Fibroblast of lung (primary cell): ENCODE measurements at regions not wholly inside any gene's neighbourhood (a gene's known extent, or its start where the extent isn't known, plus 50 kb on each side); places are given as distances from the start of the nearest gene placed in this dataset.

Source experiments
- CTCF ChIP-seq, 2 donors: IDR thresholded peaks in 1 of 2; conservative IDR thresholded peaks in 1 of 2; 1 replicate in 1 of 2; 2 replicates in 1 of 2; pipeline ENCODE4 v1.5.1; 2011 to 2012; ENCODE audit warnings: low read length in 2 of 2, control low read depth in 1 of 2, inconsistent platforms in 1 of 2, low read depth in 1 of 2, mild to moderate bottlenecking in 1 of 2
- EZH2 ChIP-seq: IDR thresholded peaks from 2 replicates; pipeline ENCODE4 v1.5.1; 2012; ENCODE audit warnings: low read length, control low read depth, mild to moderate bottlenecking; ENCODE audit errors: missing control alignments

- no peak for TF ChIP-seq CTCF (conservative IDR thresholded peaks at IDR 0.05 in 1 of 2, IDR thresholded peaks at IDR 0.05 in 1 of 2; ENCODE audit: low read depth in 1 of 2, low read length in 2 of 2)
- no peak for TF ChIP-seq EZH2
These were observed 62.5 kb upstream of the CDH4 start for GRCh38 chr20:61189534-61189933.
